Ectodermal cell (in vitro differentiated cells): ENCODE measurements at regions not wholly inside any gene's neighbourhood (a gene's known extent, or its start where the extent isn't known, plus 50 kb on each side); places are given as distances from the start of the nearest gene placed in this dataset.

Experiments
- H3K27ac ChIP-seq: 2 replicates; pipeline ENCODE4 v1.7.0; 2013; ENCODE audit warnings: mild to moderate bottlenecking, low read depth, low read length; ENCODE audit not compliant: insufficient read depth, poor library complexity, severe bottlenecking
- H3K27me3 ChIP-seq: 2 replicates; pipeline ENCODE4 v1.7.0; 2013; ENCODE audit warnings: mild to moderate bottlenecking, low read length; ENCODE audit not compliant: insufficient read depth, control insufficient read depth, poor library complexity, severe bottlenecking
- H3K36me3 ChIP-seq: one replicate; pipeline ENCODE4 v1.7.0; 2013; ENCODE audit warnings: low read length; ENCODE audit not compliant: control insufficient read depth, insufficient read depth
- H3K4me1 ChIP-seq: one replicate; pipeline ENCODE4 v1.7.0; 2013; ENCODE audit warnings: low read length; ENCODE audit not compliant: control insufficient read depth, insufficient read depth
- H3K4me3 ChIP-seq: 2 replicates; pipeline ENCODE4 v1.7.0; 2013; ENCODE audit warnings: low read depth, low read length, control low read depth; ENCODE audit not compliant: insufficient read depth
- H3K9me3 ChIP-seq: 2 replicates; pipeline ENCODE4 v1.7.0; 2013; ENCODE audit warnings: mild to moderate bottlenecking, low read length, moderate library complexity; ENCODE audit not compliant: control insufficient read depth
- WGBS, 2 experiments: methylation state at CpG; one replicate each; pipeline ENCODE4 v1.1.7; 2013; ENCODE audit warnings: missing lambda C conversion rate in 2 of 2; 5-methylcytosine and 5-hydroxymethylcytosine counted together

DNA sequence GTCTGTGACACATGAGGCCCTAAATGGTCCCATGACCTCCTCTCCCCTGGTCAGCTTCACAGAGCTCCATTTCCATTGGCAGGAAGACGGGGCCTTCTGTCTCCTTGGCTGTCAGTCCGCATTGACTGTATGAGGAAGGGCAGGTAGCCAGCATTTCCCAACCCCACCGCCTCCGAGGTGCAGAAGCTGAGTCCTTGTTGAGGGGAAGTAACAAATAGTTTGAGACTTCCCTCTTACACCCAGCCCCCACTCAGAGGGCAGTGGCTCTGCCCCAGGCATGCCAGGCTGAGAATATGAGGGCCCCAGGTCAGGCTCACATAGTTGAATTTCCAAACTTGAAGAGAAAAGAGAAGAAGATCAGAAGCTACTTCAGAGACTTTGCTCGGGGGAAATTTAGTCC is 611.1 kb downstream of the BRD1 start:
- Histone ChIP-seq H3K4me3 (no peak overlapping the region), H3K27ac (no peak overlapping the region), H3K27me3 (no peaks in the 10 kb centered on the region), H3K4me1 (no peaks in the 10 kb centered on the region), H3K36me3 (no peaks in the 10 kb centered on the region), H3K9me3 (no peaks in the 10 kb centered on the region)
- 78 to 88% methylated on average over 3 to 5 of the region's 5 CpGs for WGBS, 2 experiments

DNA sequence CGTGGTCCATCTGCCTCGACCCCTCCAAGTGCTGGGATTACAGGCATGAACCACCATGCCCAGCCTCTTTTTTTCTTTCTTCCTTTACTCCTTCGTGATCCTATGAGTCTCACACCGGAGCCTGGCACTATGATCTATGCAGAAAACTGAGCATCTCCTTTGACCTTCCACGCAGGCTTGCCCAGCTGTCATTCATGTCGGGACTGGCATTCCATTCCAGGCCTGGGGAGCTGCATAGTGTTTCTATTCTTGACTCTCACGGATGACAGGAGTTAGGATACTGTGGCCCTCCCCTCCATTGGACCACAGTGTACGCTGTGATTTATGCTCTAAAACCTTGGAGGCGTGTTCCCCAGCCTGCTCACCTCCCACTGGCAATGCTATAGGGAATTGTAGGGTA is 611.8 kb downstream of the BRD1 start:
- 89% methylated on average over 9 of the region's 9 CpGs for WGBS, 2 experiments
- Histone ChIP-seq H3K9me3 (no peaks in the 10 kb centered on the region), H3K36me3 (no peaks in the 10 kb centered on the region), H3K4me1 (no peaks in the 10 kb centered on the region), H3K4me3 (no peak overlapping the region), H3K27ac (no peak overlapping the region), H3K27me3 (no peaks in the 10 kb centered on the region)

DNA sequence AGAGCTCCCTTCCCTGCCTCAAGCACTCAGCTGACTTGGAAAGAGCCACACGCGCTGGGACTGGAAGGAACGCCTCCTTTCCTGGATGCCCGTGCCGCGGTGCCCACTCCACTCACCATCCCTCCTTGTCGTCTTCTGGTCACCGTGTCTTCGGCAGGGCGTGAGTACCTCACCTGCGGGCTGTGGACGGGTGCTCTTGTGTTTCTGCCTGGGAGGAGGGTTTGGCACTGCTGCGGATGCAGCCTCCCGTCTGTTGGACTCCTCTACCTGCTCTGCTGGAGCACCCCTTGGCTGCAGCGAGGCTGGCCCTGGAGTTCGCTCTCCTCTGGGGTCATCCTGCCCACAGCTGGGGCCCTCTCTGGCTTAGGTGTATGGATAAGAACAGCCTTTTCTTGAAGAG is 612.7 kb downstream of the BRD1 start:
- Histone ChIP-seq H3K9me3 (no peaks in the 10 kb centered on the region), H3K4me1 (no peaks in the 10 kb centered on the region), H3K36me3 (no peaks in the 10 kb centered on the region), H3K4me3 (no peak overlapping the region), H3K27ac (no peak overlapping the region), H3K27me3 (no peaks in the 10 kb centered on the region)
- 94 to 95% methylated on average over 16 of the region's 16 CpGs for WGBS, 2 experiments

DNA sequence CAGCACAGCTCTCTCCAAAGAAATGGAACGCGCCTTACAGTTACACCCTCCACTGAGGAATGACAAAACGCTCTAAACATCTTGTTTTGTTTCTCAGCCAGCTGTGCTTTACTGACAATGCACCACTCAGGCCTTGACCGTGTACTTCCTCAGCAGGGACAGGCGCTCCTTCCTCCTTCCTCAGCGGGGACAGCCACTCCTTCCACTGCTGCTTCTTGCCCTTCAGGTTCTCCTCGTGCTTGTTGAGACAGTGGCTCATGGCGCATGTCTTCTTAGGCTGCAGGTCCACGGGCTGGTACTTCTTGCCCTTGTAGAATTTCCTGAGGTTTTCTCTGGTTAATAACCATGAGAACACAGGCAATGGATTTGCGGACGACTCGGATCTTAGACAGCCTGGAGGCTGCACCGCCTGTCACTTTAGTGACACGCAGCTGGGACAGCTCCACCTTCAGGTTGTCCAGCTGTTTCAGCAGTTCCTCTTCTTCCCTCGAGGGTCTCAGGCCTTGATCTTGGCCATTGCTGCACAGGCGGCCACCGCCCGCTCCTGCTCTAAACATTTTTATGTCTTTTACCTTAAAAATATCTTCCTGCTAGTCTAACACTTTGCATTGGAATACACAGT is 613.8 kb downstream of the BRD1 start:
- Histone ChIP-seq H3K27ac (no peak overlapping the region), H3K36me3 (no peaks in the 10 kb centered on the region), H3K9me3 (no peaks in the 10 kb centered on the region), H3K27me3 (no peaks in the 10 kb centered on the region), H3K4me1 (no peaks in the 10 kb centered on the region), H3K4me3 (no peak overlapping the region)
- 79 to 81% methylated on average over 18 of the region's 18 CpGs for WGBS, 2 experiments

DNA sequence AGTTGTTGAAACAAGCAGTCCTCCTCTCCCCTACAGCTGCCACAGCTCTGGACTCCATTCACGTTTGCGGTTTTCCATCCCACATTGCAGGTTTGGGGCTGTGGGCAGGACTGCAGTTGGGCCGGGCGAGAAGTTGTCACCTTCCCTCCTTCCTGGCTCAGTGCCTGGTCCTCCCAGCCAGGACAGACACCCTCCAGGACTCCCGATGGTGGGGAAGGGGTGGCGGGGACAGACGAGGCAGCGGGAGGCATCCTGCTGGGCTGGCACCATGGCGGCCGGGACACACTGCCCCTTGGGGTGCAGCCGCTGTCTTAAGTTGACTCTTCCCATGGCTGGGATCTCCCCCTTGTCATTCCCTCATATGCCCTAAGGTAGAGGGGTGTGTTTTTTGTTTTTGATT is 615.2 kb downstream of the BRD1 start:
- no peaks in the 10 kb centered on the region for H3K4me1 ChIP-seq
- no peak overlapping the region for H3K4me3 ChIP-seq
- no peaks in the 10 kb centered on the region for H3K36me3 ChIP-seq
- H3K9me3 ChIP-seq: no peaks in the 10 kb centered on the region
- no peaks in the 10 kb centered on the region for H3K27me3 ChIP-seq
- WGBS, 2 experiments: 93 to 94% methylated on average over 11 of the region's 11 CpGs
- H3K27ac ChIP-seq: no peak overlapping the region

DNA sequence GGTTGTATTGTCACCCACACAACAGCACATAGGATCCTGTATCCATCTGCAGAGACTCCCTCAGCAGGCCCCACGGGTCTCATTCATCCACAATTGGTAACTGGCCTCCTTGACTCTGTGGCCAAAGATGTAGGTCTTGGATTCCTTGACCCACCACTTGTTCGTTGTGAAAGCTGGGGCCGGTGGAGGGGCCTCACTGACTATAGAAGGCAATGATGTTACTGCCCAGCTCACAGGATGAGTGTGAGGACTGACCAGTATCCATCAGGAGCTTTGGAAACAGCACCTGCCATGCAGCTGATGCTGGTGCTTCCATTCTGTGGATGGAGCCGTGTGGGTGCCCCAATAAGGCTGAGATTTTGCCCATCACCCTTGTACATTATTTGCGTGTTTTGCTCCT is 615.7 kb downstream of the BRD1 start:
- WGBS, 2 experiments: 87 to 88% methylated on average over 5 of the region's 5 CpGs
- H3K27ac ChIP-seq: no peak overlapping the region
- H3K36me3 ChIP-seq: no peaks in the 10 kb centered on the region
- H3K27me3 ChIP-seq: no peaks in the 10 kb centered on the region
- no peaks in the 10 kb centered on the region for H3K4me1 ChIP-seq
- H3K4me3 ChIP-seq: no peak overlapping the region
- no peaks in the 10 kb centered on the region for H3K9me3 ChIP-seq

DNA sequence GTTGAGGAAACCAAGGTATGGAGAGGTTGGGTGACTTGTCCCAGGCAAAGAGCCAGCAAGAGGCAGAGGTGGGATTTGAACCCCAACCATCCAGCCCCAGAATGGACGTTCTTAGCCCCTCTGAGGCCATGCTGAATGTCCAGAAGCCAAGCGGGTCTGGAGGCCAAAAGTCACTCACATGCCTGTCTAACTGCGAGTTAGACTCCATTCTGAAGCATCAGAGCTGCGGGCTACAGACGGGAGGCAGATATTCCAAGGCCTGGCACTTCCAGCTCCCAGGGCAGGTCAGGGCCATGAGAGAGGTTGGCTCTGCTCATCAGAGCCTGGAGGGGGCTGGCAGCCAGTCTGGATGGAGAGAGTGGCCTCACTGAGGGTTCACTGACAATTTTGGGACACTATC is 616.5 kb downstream of the BRD1 start:
- Histone ChIP-seq H3K9me3 (no peaks in the 10 kb centered on the region), H3K27me3 (no peaks in the 10 kb centered on the region), H3K4me3 (no peak overlapping the region), H3K4me1 (no peaks in the 10 kb centered on the region), H3K27ac (no peak overlapping the region), H3K36me3 (no peaks in the 10 kb centered on the region)
- WGBS, 2 experiments: 89 to 91% methylated on average over 5 of the region's 5 CpGs

DNA sequence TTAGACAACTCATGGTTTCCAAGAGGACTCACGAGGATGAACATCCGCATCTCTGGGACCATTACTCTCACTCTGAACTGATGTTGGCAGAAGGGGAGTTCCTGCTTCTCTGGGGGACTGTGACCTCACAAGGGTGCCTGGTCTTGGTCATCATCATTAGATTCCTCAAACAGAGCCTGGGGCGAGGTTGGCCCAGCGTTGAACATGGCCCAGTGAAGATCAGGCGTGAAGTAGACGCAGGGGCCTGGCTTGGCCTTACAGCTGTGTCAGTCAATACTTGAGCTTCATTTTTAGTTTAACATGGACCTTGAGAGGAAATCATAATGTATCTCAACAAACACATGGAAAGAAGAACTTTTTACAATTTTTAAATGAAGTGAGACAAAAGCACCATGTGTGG is 617.1 kb downstream of the BRD1 start:
- Histone ChIP-seq H3K36me3 (no peaks in the 10 kb centered on the region), H3K27ac (no peak overlapping the region), H3K4me1 (no peaks in the 10 kb centered on the region), H3K27me3 (no peaks in the 10 kb centered on the region), H3K9me3 (no peaks in the 10 kb centered on the region), H3K4me3 (no peak overlapping the region)
- 93 to 98% methylated on average over 6 of the region's 6 CpGs for WGBS, 2 experiments

DNA sequence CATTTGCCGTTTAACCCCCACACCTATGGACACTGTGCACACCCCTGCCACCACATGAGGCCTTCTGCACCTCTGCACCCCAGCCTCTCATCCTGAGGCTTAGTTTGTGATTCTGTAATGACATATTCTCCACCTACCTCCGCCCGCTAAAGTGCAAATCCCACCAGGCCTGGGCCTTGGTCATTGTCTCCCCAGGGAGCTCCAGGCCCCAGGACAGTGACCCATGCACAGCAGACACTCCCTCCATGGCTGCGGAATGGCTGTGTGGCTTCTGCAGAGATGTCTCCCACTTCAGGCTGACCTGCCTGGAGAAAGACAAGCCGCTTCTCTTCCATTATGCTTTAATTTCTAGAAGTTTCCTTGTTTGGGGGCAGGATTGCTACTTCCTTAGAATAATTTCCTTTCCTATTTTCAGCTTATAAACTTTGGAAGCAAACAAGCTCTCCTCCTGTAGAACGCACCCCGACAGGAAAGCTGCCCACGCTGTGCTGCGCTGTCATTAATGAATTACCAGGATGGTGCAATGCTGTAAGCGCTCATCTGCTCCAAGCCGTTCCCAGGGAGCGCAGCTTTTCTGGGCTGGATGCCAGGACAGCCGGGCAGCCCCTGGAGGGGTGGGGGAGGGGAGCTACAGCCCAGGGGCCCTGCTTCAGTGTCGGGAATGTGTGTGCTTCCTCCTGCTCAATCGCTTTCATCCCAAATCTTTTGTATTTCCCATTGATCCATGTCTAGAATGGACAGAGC is 618.0 kb downstream of the BRD1 start:
- no peaks in the 10 kb centered on the region for H3K9me3 ChIP-seq
- H3K27me3 ChIP-seq: no peaks in the 10 kb centered on the region
- H3K4me3 ChIP-seq: no peak overlapping the region
- WGBS, 2 experiments: 80 to 83% methylated on average over 15 of the region's 15 CpGs
- H3K4me1 ChIP-seq: no peaks in the 10 kb centered on the region
- no peak overlapping the region for H3K27ac ChIP-seq
- no peaks in the 10 kb centered on the region for H3K36me3 ChIP-seq

DNA sequence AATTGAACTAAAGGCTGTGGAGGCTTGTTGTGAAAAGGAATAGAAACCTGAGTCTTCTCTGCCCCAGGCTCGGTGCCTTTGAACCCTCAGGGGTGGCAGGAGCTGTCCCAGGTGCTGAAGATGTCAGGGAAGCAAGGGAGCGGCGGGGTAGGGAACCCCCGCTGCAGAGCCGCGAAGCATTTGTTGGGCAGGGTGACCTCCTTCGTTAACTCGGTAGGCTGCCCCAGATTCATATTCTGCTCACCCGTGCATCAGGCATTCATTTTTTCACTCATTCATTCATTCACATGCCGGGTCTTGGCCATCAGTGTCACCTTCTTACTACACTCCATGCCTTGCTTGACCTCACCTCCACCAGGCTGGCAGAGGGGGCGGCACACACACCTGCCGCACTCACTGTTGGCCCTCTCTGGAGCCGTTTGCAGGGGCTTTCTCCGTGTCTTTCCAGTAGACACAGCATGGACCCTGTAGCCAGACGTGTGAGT is 618.9 kb downstream of the BRD1 start:
- WGBS, 2 experiments: 59 to 64% methylated on average over 15 of the region's 15 CpGs
- Histone ChIP-seq H3K4me3 (no peak overlapping the region), H3K9me3 (no peaks in the 10 kb centered on the region), H3K27me3 (no peaks in the 10 kb centered on the region), H3K27ac (no peak overlapping the region), H3K36me3 (no peaks in the 10 kb centered on the region), H3K4me1 (no peaks in the 10 kb centered on the region)
